HAP-1 (cell line): ENCODE measurements at regions not wholly inside any gene's neighbourhood (a gene's known extent, or its start where the extent isn't known, plus 50 kb on each side); places are given as distances from the start of the nearest gene placed in this dataset.
"Not testable (repeated sequence)": the region's sequence is repeated elsewhere in the genome, so short reads cannot be mapped to it uniquely, and the experiment has no call there.

ENCODE experiments used
- DNase-seq, 2 experiments: peaks; one replicate each; pipeline ENCODE4 v3.0.0-alpha.2; 2016 to 2020; ENCODE audit warnings: low spot score in 2 of 2
- H3K27me3 ChIP-seq: fragments of 250-450 bp; sonication (Bioruptor Pico); 2 replicates; pipeline ENCODE4 v1.5.1; 2020; ENCODE audit warnings: low read depth, mild to moderate bottlenecking, moderate library complexity
- H3K36me3 ChIP-seq: fragments of 250-450 bp; sonication (Bioruptor Pico); replicated peaks from 2 replicates; pipeline ENCODE4 v1.5.1; 2020; ENCODE audit warnings: mild to moderate bottlenecking
- H3K4me1 ChIP-seq: fragments of 250-450 bp; sonication (Bioruptor Pico); 2 replicates; pipeline ENCODE4 v1.5.1; 2020; ENCODE audit warnings: mild to moderate bottlenecking
- H3K4me3 ChIP-seq: fragments of 250-450 bp; sonication (Bioruptor Pico); 2 replicates; pipeline ENCODE4 v1.5.1; 2020; ENCODE audit warnings: mild to moderate bottlenecking, moderate library complexity
- H3K9me3 ChIP-seq: fragments of 250-450 bp; sonication (Bioruptor Pico); 2 replicates; pipeline ENCODE4 v1.5.1; 2020; ENCODE audit warnings: mild to moderate bottlenecking, moderate library complexity
- in situ Hi-C: fragments of 300-500 bp; cut with MboI; formaldehyde crosslinking; loops from 3 replicates; pipeline ENCODE4 v1.14.3; 2020; ENCODE audit warnings: low sequenced_read_pairs, inconsistent platforms, mixed read lengths

- in situ Hi-C loops, H3K27me3 ChIP-seq, DNase-seq, H3K36me3 ChIP-seq, H3K4me1 ChIP-seq, H3K4me3 ChIP-seq, H3K9me3 ChIP-seq: not testable (repeated sequence)
These were observed 108.1 kb downstream of the PROX1 start for GRCh38 chr1:214095896-214096295.

- no peaks in the 10 kb centered on the region for H3K36me3 ChIP-seq
- DNase-seq = no peak
- no peaks in the 10 kb centered on the region for H3K9me3 ChIP-seq
- no peak overlapping the region for H3K4me3 ChIP-seq
- H3K27me3 ChIP-seq = no peaks in the 10 kb centered on the region
- in situ Hi-C loops = loop anchor here (25.0 kb wide), 1 partner anchor 539 kb away; no protein-coding TSS in a partner anchor
- H3K4me1 ChIP-seq = 0 out of 2 replicates have a peak, but pooled peaks cover 3% of the 10 kb centered on the region
These were observed 113.5 kb downstream of the PROX1 start for GRCh38 chr1:214101246-214101645.

- no peak for DNase-seq
- H3K36me3 ChIP-seq = no peaks in the 10 kb centered on the region
- H3K4me1 ChIP-seq = 0 out of 2 replicates have a peak, but pooled peaks cover 3% of the 10 kb centered on the region
- in situ Hi-C loops = loop anchor here (25.0 kb wide), 1 partner anchor 540 kb away; no protein-coding TSS in a partner anchor
- no peaks in the 10 kb centered on the region for H3K27me3 ChIP-seq
- H3K9me3 ChIP-seq = no peaks in the 10 kb centered on the region
- H3K4me3 ChIP-seq = no peak overlapping the region
These were observed 114.1 kb downstream of the PROX1 start for GRCh38 chr1:214101828-214102227.

- H3K4me1 ChIP-seq = no peaks in the 10 kb centered on the region
- no peak overlapping the region for H3K4me3 ChIP-seq
- DNase-seq = no peak
- no peaks in the 10 kb centered on the region for H3K27me3 ChIP-seq
- no peaks in the 10 kb centered on the region for H3K9me3 ChIP-seq
- in situ Hi-C loops = loop anchor here (25.0 kb wide), 1 partner anchor 541 kb away; no protein-coding TSS in a partner anchor
- no peaks in the 10 kb centered on the region for H3K36me3 ChIP-seq
These were observed 115.1 kb downstream of the PROX1 start for GRCh38 chr1:214102907-214103306.

- no peak for DNase-seq
- no peak overlapping the region for H3K4me3 ChIP-seq
- H3K36me3 ChIP-seq = no peaks in the 10 kb centered on the region
- no peaks in the 10 kb centered on the region for H3K4me1 ChIP-seq
- H3K27me3 ChIP-seq = no peaks in the 10 kb centered on the region
- H3K9me3 ChIP-seq = no peaks in the 10 kb centered on the region
- in situ Hi-C loops = loop anchor here (25.0 kb wide), 1 partner anchor 541 kb away; no protein-coding TSS in a partner anchor
These were observed 116.0 kb downstream of the PROX1 start for GRCh38 chr1:214103778-214104177.

- H3K36me3 ChIP-seq = no peaks in the 10 kb centered on the region
- in situ Hi-C loops = loop anchor here (25.0 kb wide), 1 partner anchor 544 kb away; no protein-coding TSS in a partner anchor
These were observed 118.6 kb downstream of the PROX1 start for GRCh38 chr1:214106375-214106774.

GRCh38 chr1:214107322-214108096 is 119.7 kb downstream of the PROX1 start:
- Histone ChIP-seq H3K36me3 (no peaks in the 10 kb centered on the region), H3K9me3 (no peaks in the 10 kb centered on the region), H3K4me3 (no peak overlapping the region), H3K4me1 (no peaks in the 10 kb centered on the region), H3K27me3 (no peaks in the 10 kb centered on the region)
- DNase-seq = no peak
- in situ Hi-C loops = loop anchor here (25.0 kb wide), 1 partner anchor 545 kb away; no protein-coding TSS in a partner anchor

More at GRCh38 chr1:214106375-214106774, 118.6 kb downstream of the PROX1 start:
- no peak for DNase-seq
- no peaks in the 10 kb centered on the region for H3K9me3 ChIP-seq
- H3K4me3 ChIP-seq = no peak overlapping the region
- H3K27me3 ChIP-seq = no peaks in the 10 kb centered on the region
- H3K4me1 ChIP-seq = no peaks in the 10 kb centered on the region

- in situ Hi-C loops = loop anchor here (25.0 kb wide), 1 partner anchor 546 kb away; no protein-coding TSS in a partner anchor
- Histone ChIP-seq H3K36me3 (no peaks in the 10 kb centered on the region), H3K27me3 (no peaks in the 10 kb centered on the region), H3K4me1 (no peaks in the 10 kb centered on the region), H3K4me3 (no peak overlapping the region), H3K9me3 (no peaks in the 10 kb centered on the region)
- no peak for DNase-seq
These were observed 120.3 kb downstream of the PROX1 start for GRCh38 chr1:214108097-214108446.

- H3K36me3 ChIP-seq = no peaks in the 10 kb centered on the region
- in situ Hi-C loops = loop anchor here (25.0 kb wide), 1 partner anchor 549 kb away; no protein-coding TSS in a partner anchor
- no peaks in the 10 kb centered on the region for H3K4me1 ChIP-seq
- no peaks in the 10 kb centered on the region for H3K9me3 ChIP-seq
- DNase-seq = no peak
- no peaks in the 10 kb centered on the region for H3K27me3 ChIP-seq
- H3K4me3 ChIP-seq = no peak overlapping the region
These were observed 124.0 kb downstream of the PROX1 start for GRCh38 chr1:214111796-214112195.

GRCh38 chr1:214116258-214116657 is 128.5 kb downstream of the PROX1 start:
- Histone ChIP-seq H3K27me3 (no peaks in the 10 kb centered on the region), H3K36me3 (no peaks in the 10 kb centered on the region), H3K9me3 (0 out of 2 replicates have a peak, but pooled peaks cover 4% of the 10 kb centered on the region), H3K4me3 (no peak overlapping the region), H3K4me1 (no peaks in the 10 kb centered on the region)
- in situ Hi-C loops = loop anchor here (25.0 kb wide), 1 partner anchor 554 kb away; no protein-coding TSS in a partner anchor
- no peak for DNase-seq

- no peaks in the 10 kb centered on the region for H3K4me1 ChIP-seq
- in situ Hi-C loops = loop anchor here (25.0 kb wide), 1 partner anchor 555 kb away; no protein-coding TSS in a partner anchor
- 0 out of 2 replicates have a peak, but pooled peaks cover 4% of the 10 kb centered on the region for H3K9me3 ChIP-seq
- H3K27me3 ChIP-seq = no peaks in the 10 kb centered on the region
- no peak overlapping the region for H3K4me3 ChIP-seq
- H3K36me3 ChIP-seq = no peaks in the 10 kb centered on the region
- no peak for DNase-seq
These were observed 130.0 kb downstream of the PROX1 start for GRCh38 chr1:214117780-214118179.

GRCh38 chr1:214120191-214120590 is 132.4 kb downstream of the PROX1 start:
- Histone ChIP-seq H3K9me3 (0 out of 2 replicates have a peak, but pooled peaks cover 4% of the 10 kb centered on the region), H3K4me3 (no peak overlapping the region), H3K27me3 (no peaks in the 10 kb centered on the region), H3K36me3 (no peaks in the 10 kb centered on the region), H3K4me1 (no peaks in the 10 kb centered on the region)
- no peak for DNase-seq
- in situ Hi-C loops = loop anchor here (25.0 kb wide), 1 partner anchor 558 kb away; no protein-coding TSS in a partner anchor

GRCh38 chr1:214120951-214121350 is 133.2 kb downstream of the PROX1 start:
- in situ Hi-C loops = loop anchor here (25.0 kb wide), 1 partner anchor 559 kb away; no protein-coding TSS in a partner anchor
- DNase-seq = no peak
- H3K36me3 ChIP-seq = no peaks in the 10 kb centered on the region
- 0 out of 2 replicates have a peak, but pooled peaks cover 4% of the 10 kb centered on the region for H3K9me3 ChIP-seq
- no peak overlapping the region for H3K4me3 ChIP-seq
- no peaks in the 10 kb centered on the region for H3K27me3 ChIP-seq
- H3K4me1 ChIP-seq = no peaks in the 10 kb centered on the region

GRCh38 chr1:214122110-214122509 is 134.3 kb downstream of the PROX1 start:
- no peaks in the 10 kb centered on the region for H3K36me3 ChIP-seq
- no peak overlapping the region for H3K4me3 ChIP-seq
- H3K27me3 ChIP-seq = no peaks in the 10 kb centered on the region
- 0 out of 2 replicates have a peak, but pooled peaks cover 3% of the 10 kb centered on the region for H3K9me3 ChIP-seq
- in situ Hi-C loops = loop anchor here (25.0 kb wide), 1 partner anchor 560 kb away; no protein-coding TSS in a partner anchor
- no peak for DNase-seq
- H3K4me1 ChIP-seq = no peaks in the 10 kb centered on the region
